NCI-H82 (cell line): ENCODE measurements at regions not wholly inside any gene's neighbourhood (a gene's known extent, or its start where the extent isn't known, plus 50 kb on each side); places are given as distances from the start of the nearest gene placed in this dataset.

Experiments
- DNase-seq: peaks from one replicate; lab custom pipeline; 2025; lab: John Stamatoyannopoulos, UW

GRCh38 chr13:34322014-34322742 is 504.2 kb downstream of the RFC3 start:
- DNase-seq = no peak

GRCh38 chr13:34322743-34323074 is 504.8 kb downstream of the RFC3 start:
- no peak for DNase-seq

- no peak for DNase-seq
Observed at GRCh38 chr13:34335014-34336007, 517.4 kb downstream of the RFC3 start.

- DNase-seq = no peak
Observed at GRCh38 chr13:34338102-34338501, 520.2 kb downstream of the RFC3 start.

GRCh38 chr13:34340534-34340933 is 522.6 kb downstream of the RFC3 start:
- no peak for DNase-seq

- DNase-seq = no peak
Observed at GRCh38 chr13:34343413-34343940, 525.5 kb downstream of the RFC3 start.

GRCh38 chr13:34344816-34345215 is 526.9 kb downstream of the RFC3 start:
- DNase-seq = no peak

GRCh38 chr13:34345258-34345965 is 527.5 kb downstream of the RFC3 start:
- DNase-seq = no peak

- DNase-seq = no peak
Observed at GRCh38 chr13:34346626-34347025, 528.7 kb downstream of the RFC3 start.

GRCh38 chr13:34347784-34348573 is 530.0 kb downstream of the RFC3 start:
- no peak for DNase-seq

- DNase-seq = no peak
Observed at GRCh38 chr13:34349091-34349722, 531.3 kb downstream of the RFC3 start.

- DNase-seq = no peak
Observed at GRCh38 chr13:34350671-34351070, 532.7 kb downstream of the RFC3 start.

GRCh38 chr13:34351134-34351533 is 533.2 kb downstream of the RFC3 start:
- DNase-seq = no peak

- DNase-seq = no peak
Observed at GRCh38 chr13:34352958-34353357, 535.0 kb downstream of the RFC3 start.

GRCh38 chr13:34356686-34357434 is 538.9 kb downstream of the RFC3 start:
- no peak for DNase-seq

GRCh38 chr13:34357435-34358232 is 539.7 kb downstream of the RFC3 start:
- DNase-seq = peak; percentile 35

GRCh38 chr13:34358811-34359513 is 541.0 kb downstream of the RFC3 start:
- DNase-seq = no peak

- DNase-seq = no peak
Observed at GRCh38 chr13:34360702-34361101, 542.8 kb downstream of the RFC3 start.

GRCh38 chr13:34361560-34361959 is 543.6 kb downstream of the RFC3 start:
- DNase-seq = no peak
